SH-SY5Y (cell line): ENCODE measurements at regions not wholly inside any gene's neighbourhood (a gene's known extent, or its start where the extent isn't known, plus 50 kb on each side); places are given as distances from the start of the nearest gene placed in this dataset.
A peak's percentile ranks its signal among the peaks of the same experiment; 100 is the strongest.

Source experiments
- GATA2 ChIP-seq: IDR thresholded peaks from 2 replicates; pipeline ENCODE4 v1.6.1; 2011; ENCODE audit warnings: mild to moderate bottlenecking, low read depth, low read length
- GATA3 ChIP-seq: IDR thresholded peaks from 2 replicates; pipeline ENCODE4 v1.6.1; 2011; ENCODE audit warnings: low read depth, mild to moderate bottlenecking, low read length, moderate library complexity

GRCh38 chr9:2987679-2988078 is 143.8 kb upstream of the PUM3 start:
- TF ChIP-seq GATA3 (no peak), GATA2 (no peak)

DNA sequence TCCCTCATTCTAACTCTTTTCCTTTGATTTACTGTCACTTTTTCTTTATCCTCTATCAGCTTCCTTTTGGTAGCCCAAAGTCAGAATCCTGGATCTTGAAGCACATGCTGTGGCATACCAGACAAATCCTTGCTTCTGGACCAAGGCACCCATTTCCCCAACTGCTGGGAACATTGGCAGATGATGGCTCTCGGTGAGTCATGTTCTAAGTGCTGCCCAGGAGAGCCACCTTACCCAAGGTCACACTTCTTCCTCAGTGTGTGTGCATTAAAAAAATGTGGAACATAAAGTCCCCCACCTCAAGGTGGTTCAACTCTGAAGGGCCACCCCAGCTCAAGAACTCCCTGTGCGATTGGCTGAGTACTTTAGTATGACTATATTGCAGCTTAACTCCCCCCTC is 141.4 kb upstream of the PUM3 start:
- TF ChIP-seq GATA3 (no peak), GATA2 (no peak)

DNA sequence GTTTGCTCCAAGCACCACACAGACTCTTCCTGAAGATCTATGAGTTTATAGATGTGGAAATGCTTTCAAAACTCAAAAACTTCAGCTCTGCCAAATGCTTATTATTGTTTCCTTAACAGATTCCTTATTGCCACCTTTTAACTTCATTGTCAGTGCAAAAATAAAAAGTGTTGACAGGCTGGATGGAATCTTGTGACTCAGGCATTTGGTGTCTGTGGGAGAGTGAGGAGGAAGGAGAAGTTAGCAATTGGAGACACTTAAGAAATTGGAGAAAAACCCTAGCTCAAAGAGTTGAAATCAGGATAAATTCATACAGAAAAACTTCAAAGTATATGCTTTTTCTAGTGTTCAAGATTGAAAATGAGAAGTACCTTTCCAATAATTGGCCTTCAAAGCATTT is 140.6 kb upstream of the PUM3 start:
- no peak for TF ChIP-seq GATA3
- TF ChIP-seq GATA2, result no peak

DNA sequence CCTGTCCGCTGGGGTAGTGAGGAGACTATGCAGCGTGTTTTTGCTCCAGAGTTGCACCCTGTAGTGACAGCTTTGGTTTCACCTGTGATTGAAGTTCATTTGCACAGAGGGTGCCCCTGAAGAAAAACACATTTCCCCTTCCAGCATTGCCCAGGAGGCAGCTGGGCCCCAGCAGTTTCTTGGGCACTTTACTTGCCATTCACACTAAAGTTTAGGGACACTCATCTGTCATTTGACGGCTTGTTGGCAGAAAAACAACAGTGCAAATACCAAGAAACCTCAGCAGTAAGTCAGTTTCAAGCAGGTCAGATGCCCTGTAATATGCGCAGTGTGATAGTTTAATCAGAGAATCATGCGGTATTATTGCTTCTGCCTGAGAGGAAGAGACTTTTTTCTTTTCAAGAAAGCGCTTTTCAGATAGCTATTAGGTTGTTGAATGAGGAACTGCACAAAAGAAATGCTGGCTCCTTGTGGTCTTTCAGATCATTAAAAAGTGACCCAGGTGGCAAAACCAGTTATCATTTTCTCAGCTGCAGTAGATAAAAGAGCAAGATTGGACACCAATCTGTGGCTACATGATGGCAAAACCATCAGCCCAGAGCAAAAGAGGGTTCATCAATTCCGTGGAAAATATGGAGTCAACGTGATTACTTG is 136.2 kb upstream of the PUM3 start:
- no peak for TF ChIP-seq GATA3
- TF ChIP-seq GATA2, result no peak

- TF ChIP-seq GATA3, result no peak
- TF ChIP-seq GATA2, result no peak
Measured at GRCh38 chr9:2972475-2972874, 128.6 kb upstream of the PUM3 start.

GRCh38 chr9:2970864-2971263 is 127.0 kb upstream of the PUM3 start:
- no peak for TF ChIP-seq GATA3
- no peak for TF ChIP-seq GATA2

GRCh38 chr9:2967766-2968165 is 123.9 kb upstream of the PUM3 start:
- no peak for TF ChIP-seq GATA3
- TF ChIP-seq GATA2, result no peak

DNA sequence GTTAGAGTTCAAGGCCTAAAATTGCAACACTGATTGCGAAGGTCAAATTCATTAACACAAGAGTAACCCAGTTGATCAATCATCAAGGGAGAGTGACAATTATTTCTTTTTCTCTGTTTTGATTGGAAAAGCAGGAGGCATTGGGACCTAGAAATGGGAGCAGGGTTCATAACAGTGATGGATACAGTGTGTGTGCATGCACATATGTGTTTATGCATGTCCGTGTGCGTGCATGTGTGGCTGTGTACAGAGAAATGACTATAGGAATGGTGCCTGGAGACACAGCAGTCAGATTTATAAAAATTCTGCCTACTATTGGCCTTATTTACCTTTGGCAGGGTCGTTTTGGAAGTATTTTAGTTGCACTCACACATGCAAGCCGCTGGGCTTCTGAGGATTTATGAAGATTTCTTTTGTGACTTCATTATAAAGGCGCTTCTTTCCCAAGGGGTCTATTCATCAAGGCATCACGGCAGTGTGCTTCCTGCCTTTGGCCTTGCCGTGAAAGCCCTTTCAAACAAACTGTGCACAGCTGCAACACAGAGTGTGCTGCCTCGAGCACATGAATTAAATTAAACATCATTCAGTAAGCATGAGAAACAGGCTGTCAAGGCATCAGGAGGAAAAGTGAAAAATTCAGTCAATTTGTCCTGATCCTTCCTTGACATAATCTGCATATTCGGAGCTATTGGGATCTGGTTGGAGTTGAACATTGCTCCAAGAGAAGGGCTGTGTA is 122.8 kb upstream of the PUM3 start:
- TF ChIP-seq GATA2, result no peak
- no peak for TF ChIP-seq GATA3

- no peak for TF ChIP-seq GATA3
- TF ChIP-seq GATA2, result no peak
Measured at GRCh38 chr9:2964470-2964869, 120.6 kb upstream of the PUM3 start.

DNA sequence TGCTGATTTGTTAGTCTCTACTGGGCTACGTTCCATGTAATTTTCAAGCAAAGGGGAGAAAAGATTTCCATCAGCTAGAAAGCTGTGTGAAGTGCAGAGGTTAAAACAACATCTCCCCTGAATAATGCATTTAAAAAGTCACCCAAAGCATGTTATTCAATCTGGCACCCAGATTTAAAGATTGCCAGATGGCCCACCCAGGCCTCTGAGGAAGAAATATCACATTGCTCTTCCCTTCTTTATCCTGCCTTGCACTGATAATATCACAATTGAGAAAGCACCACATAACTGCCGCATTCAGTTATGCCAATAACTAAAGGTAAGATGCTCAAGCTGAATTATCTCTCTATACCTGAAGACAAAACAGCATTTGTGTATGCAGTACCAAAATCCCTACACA is 119.4 kb upstream of the PUM3 start:
- TF ChIP-seq GATA3 (no peak), GATA2 (peak; percentile 57)

DNA sequence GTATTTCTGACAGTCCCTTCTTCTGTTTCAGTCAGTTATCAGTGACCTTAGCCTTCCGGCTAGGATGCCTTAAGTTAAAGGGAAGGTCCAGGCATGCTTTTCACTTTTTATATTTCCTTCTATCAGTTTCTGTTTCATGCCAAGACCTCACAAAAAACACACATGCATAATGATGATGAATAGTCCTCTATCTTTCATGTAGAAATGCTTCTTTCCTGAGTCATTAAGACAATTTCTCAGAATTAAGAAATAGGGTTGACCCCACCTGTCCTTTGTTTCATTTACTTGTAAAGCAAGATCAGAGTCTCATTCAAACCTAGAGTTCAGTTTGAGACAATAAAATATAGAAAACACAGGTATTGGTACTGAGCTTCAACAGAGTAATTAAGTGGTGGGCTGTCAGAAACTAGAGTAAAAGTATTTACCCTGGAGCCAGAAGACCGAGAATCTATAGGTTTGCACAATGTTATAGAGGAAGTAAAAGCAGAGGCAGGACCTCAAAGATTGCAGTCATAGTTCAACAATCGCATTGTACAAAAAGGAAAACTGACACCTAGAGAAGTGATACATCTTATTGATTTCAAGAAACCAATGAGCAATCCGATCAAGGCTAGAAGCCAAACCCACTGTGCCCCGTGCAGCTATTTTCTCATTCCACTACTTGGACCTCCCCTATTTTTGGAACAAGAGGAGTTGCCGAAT is 118.7 kb upstream of the PUM3 start:
- TF ChIP-seq GATA3 (no peak), GATA2 (no peak)

- TF ChIP-seq GATA2, result no peak
- no peak for TF ChIP-seq GATA3
Measured at GRCh38 chr9:2958219-2958618, 114.3 kb upstream of the PUM3 start.

- TF ChIP-seq GATA3 (no peak), GATA2 (no peak)
Measured at GRCh38 chr9:2957656-2958200, 113.8 kb upstream of the PUM3 start.

DNA sequence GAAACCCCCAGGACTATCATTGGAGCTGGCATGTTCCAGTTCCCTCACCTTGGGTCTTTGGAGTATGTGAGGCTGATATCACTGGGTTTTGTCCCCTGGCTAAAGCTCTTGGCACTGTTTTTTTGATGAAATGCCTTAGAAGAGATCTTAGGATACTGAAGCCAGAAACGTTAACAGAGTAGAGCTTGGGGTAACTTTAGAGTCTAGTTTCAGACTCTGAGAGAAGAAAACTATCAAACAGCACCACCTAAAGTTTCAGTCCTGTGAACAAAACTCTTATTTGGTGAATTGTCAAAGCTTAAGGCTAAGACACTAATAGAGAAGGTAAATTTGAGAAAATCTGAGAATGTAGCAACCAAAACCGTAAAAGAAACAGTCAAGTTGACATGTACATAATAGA is 111.7 kb upstream of the PUM3 start:
- TF ChIP-seq GATA3, result no peak

GRCh38 chr9:2939368-2939767 is 95.5 kb upstream of the PUM3 start:
- TF ChIP-seq GATA3, result no peak
- no peak for TF ChIP-seq GATA2

DNA sequence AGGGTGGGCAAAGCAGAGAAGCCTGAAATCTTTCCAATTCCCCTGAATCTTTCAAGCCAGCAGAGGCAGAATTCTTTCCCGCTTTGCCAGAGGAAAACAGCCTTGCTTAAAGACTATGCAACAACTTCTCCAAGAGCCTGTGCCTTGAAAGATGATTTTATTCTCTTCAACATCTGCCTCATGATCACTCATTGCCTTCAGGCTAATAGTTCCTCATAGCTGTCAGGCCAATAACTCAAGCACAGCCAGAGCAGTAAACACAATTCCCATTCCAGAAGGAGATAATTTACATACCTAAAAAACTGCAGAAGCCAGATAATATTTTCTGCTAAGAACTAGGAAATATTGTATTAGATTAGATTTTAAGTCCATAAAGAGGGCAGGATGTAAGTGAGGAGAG is 92.3 kb upstream of the PUM3 start:
- no peak for TF ChIP-seq GATA2
- TF ChIP-seq GATA3, result no peak
